Trophoblast cell (in vitro differentiated cells and primary cell): ENCODE measurements at regions not wholly inside any gene's neighbourhood (a gene's known extent, or its start where the extent isn't known, plus 50 kb on each side); places are given as distances from the start of the nearest gene placed in this dataset.

ENCODE experiments used
- DNase-seq, 2 donors: peaks; one replicate each; pipeline ENCODE4 v3.0.0-alpha.2; 2016
- H2AFZ ChIP-seq: 2 replicates; pipeline ENCODE4 v1.6.1; 2013; ENCODE audit warnings: low read length, moderate library complexity, mild to moderate bottlenecking; ENCODE audit not compliant: insufficient read depth, poor library complexity
- H2AK5ac ChIP-seq: 2 replicates; pipeline ENCODE4 v1.6.1; 2013; ENCODE audit warnings: mild to moderate bottlenecking, low read length
- H2BK120ac ChIP-seq: 2 replicates; pipeline ENCODE4 v1.6.1; 2013; ENCODE audit warnings: low read length, mild to moderate bottlenecking, moderate library complexity; ENCODE audit not compliant: insufficient read depth, poor library complexity
- H2BK12ac ChIP-seq: 2 replicates; pipeline ENCODE4 v1.6.1; 2013; ENCODE audit warnings: mild to moderate bottlenecking, low read length, moderate library complexity
- H2BK5ac ChIP-seq: 2 replicates; pipeline ENCODE4 v1.6.1; 2013; ENCODE audit warnings: low read length, low read depth, moderate library complexity, mild to moderate bottlenecking; ENCODE audit not compliant: poor library complexity
- H3K14ac ChIP-seq: 2 replicates; pipeline ENCODE4 v1.6.1; 2013; ENCODE audit warnings: mild to moderate bottlenecking, low read length
- H3K18ac ChIP-seq: 2 replicates; pipeline ENCODE4 v1.6.1; 2013; ENCODE audit warnings: mild to moderate bottlenecking, low read length
- H3K23ac ChIP-seq: 2 replicates; pipeline ENCODE4 v1.6.1; 2013; ENCODE audit warnings: low read length
- H3K27ac ChIP-seq: 2 replicates; pipeline ENCODE4 v1.5.1; 2013; ENCODE audit warnings: low read depth, mild to moderate bottlenecking, inconsistent platforms, low read length, moderate library complexity
- H3K27me3 ChIP-seq: 2 replicates; pipeline ENCODE4 v1.6.1; 2013; ENCODE audit warnings: inconsistent platforms, mild to moderate bottlenecking, low read length, moderate library complexity; ENCODE audit not compliant: insufficient read depth
- H3K36me3 ChIP-seq, 2 experiments: 1 replicate in 1 of 2; 2 replicates in 1 of 2; pipeline ENCODE4 v1.6.1; 2013; ENCODE audit warnings: low read length in 2 of 2, mild to moderate bottlenecking in 2 of 2, moderate library complexity in 1 of 2; ENCODE audit not compliant: insufficient read depth in 2 of 2, control insufficient read depth in 1 of 2
- H3K4ac ChIP-seq: 2 replicates; pipeline ENCODE4 v1.6.1; 2013; ENCODE audit warnings: low read depth, mild to moderate bottlenecking, low read length, moderate library complexity
- H3K4me1 ChIP-seq, 2 experiments: 1 replicate in 1 of 2; 2 replicates in 1 of 2; pipeline ENCODE4 v1.6.1; 2013; ENCODE audit warnings: low read length in 2 of 2, mild to moderate bottlenecking in 2 of 2, moderate library complexity in 1 of 2; ENCODE audit not compliant: insufficient read depth in 2 of 2, control insufficient read depth in 1 of 2
- H3K4me2 ChIP-seq: 2 replicates; pipeline ENCODE4 v1.6.1; 2013; ENCODE audit warnings: inconsistent platforms, mild to moderate bottlenecking, low read length, moderate library complexity
- H3K4me3 ChIP-seq: 2 replicates; pipeline ENCODE4 v1.5.1; 2013; ENCODE audit warnings: mild to moderate bottlenecking, low read depth, low read length, inconsistent platforms
- H3K79me1 ChIP-seq: one replicate; pipeline ENCODE4 v1.6.1; 2013; ENCODE audit warnings: low read length
- H3K79me2 ChIP-seq: 2 replicates; pipeline ENCODE4 v1.6.1; 2013; ENCODE audit warnings: low read length, mild to moderate bottlenecking; ENCODE audit not compliant: control insufficient read depth, insufficient read depth, poor library complexity
- H3K9ac ChIP-seq: 2 replicates; pipeline ENCODE4 v1.6.1; 2013; ENCODE audit warnings: mild to moderate bottlenecking, low read length
- H3K9me3 ChIP-seq: 2 replicates; pipeline ENCODE4 v1.6.1; 2013; ENCODE audit warnings: low read depth, mild to moderate bottlenecking, control low read depth, inconsistent platforms, low read length; ENCODE audit not compliant: insufficient read depth
- H4K12ac ChIP-seq: 2 replicates; pipeline ENCODE4 v1.6.1; 2013; ENCODE audit warnings: low read depth, mild to moderate bottlenecking, low read length, moderate library complexity
- H4K8ac ChIP-seq: 2 replicates; pipeline ENCODE4 v1.6.1; 2013; ENCODE audit warnings: low read depth, mild to moderate bottlenecking, low read length, moderate library complexity
- H4K91ac ChIP-seq: one replicate; pipeline ENCODE4 v1.6.1; 2013; ENCODE audit warnings: low read depth, mild to moderate bottlenecking, low read length, moderate library complexity
- WGBS: extraction: QIAGEN DNeasy Blood & Tissue Kit; methylation state at CpG from one replicate; pipeline ENCODE4 v1.1.7; 2013; ENCODE audit warnings: missing lambda C conversion rate; ENCODE audit not compliant: insufficient read length, insufficient coverage; ENCODE audit errors: extremely low coverage; 5-methylcytosine and 5-hydroxymethylcytosine counted together

- H3K36me3 ChIP-seq: no peaks in the 10 kb centered on the region
- H3K79me2 ChIP-seq: no peaks in the 10 kb centered on the region
- no peaks in the 10 kb centered on the region for H3K9me3 ChIP-seq
- H2AFZ ChIP-seq: no peak overlapping the region
- no peak overlapping the region for H2BK120ac ChIP-seq
- no peaks in the 10 kb centered on the region for H3K27me3 ChIP-seq
- H3K27ac ChIP-seq: no peak overlapping the region
- H2BK5ac ChIP-seq: no peak overlapping the region
- DNase-seq: no peak
- H2AK5ac ChIP-seq: no peak overlapping the region
- no peaks in the 10 kb centered on the region for H3K4me1 ChIP-seq
- H2BK12ac ChIP-seq: no peak overlapping the region
- no peak overlapping the region for H4K12ac ChIP-seq
- H3K4ac ChIP-seq: no peak overlapping the region
- H4K91ac ChIP-seq: no peak overlapping the region
- no peak overlapping the region for H3K18ac ChIP-seq
- no CpG with 5 or more reads among the region's 5 CpGs for WGBS
- no peak overlapping the region for H3K9ac ChIP-seq
- no peaks in the 10 kb centered on the region for H3K79me1 ChIP-seq
- no peak overlapping the region for H3K23ac ChIP-seq
- H3K4me3 ChIP-seq: no peak overlapping the region
- H4K8ac ChIP-seq: no peak overlapping the region
- H3K4me2 ChIP-seq: no peak overlapping the region
- H3K14ac ChIP-seq: no peak overlapping the region
These were observed 373.5 kb downstream of the DSEL start for GRCh38 chr18:67143028-67143427.

- Histone ChIP-seq H3K36me3 (no peaks in the 10 kb centered on the region), H3K9me3 (no peaks in the 10 kb centered on the region), H3K27ac (no peak overlapping the region), H3K4me3 (no peak overlapping the region), H3K79me1 (no peaks in the 10 kb centered on the region), H3K4ac (no peak overlapping the region), H3K4me2 (no peak overlapping the region), H2AFZ (no peak overlapping the region), H3K23ac (no peak overlapping the region), H3K4me1 (no peaks in the 10 kb centered on the region), H3K79me2 (no peaks in the 10 kb centered on the region), H3K9ac (no peak overlapping the region), H3K14ac (no peak overlapping the region), H2BK5ac (no peak overlapping the region), H4K8ac (no peak overlapping the region), H3K27me3 (no peaks in the 10 kb centered on the region), H2BK12ac (no peak overlapping the region), H2BK120ac (no peak overlapping the region), H4K12ac (no peak overlapping the region), H3K18ac (no peak overlapping the region), H2AK5ac (no peak overlapping the region), H4K91ac (no peak overlapping the region)
- no peak for DNase-seq
- WGBS: no CpG with 5 or more reads among the region's 5 CpGs
These were observed 373.9 kb downstream of the DSEL start for GRCh38 chr18:67142604-67143003.

GRCh38 chr18:67140495-67140894 is 376.0 kb downstream of the DSEL start:
- WGBS: no CpG with 5 or more reads among the region's 2 CpGs
- Histone ChIP-seq H3K4ac (no peak overlapping the region), H3K27ac (no peak overlapping the region), H2BK5ac (no peak overlapping the region), H3K27me3 (no peaks in the 10 kb centered on the region), H3K14ac (no peak overlapping the region), H2BK120ac (no peak overlapping the region), H2BK12ac (no peak overlapping the region), H3K4me2 (no peak overlapping the region), H3K79me2 (no peaks in the 10 kb centered on the region), H3K4me1 (no peaks in the 10 kb centered on the region), H3K23ac (no peak overlapping the region), H2AFZ (no peak overlapping the region), H3K9me3 (no peaks in the 10 kb centered on the region), H4K8ac (no peak overlapping the region), H3K9ac (no peak overlapping the region), H3K4me3 (no peak overlapping the region), H4K91ac (no peak overlapping the region), H3K18ac (no peak overlapping the region), H3K79me1 (no peaks in the 10 kb centered on the region), H4K12ac (no peak overlapping the region), H3K36me3 (no peaks in the 10 kb centered on the region), H2AK5ac (no peak overlapping the region)
- no peak for DNase-seq

GRCh38 chr18:67139899-67140298 is 376.6 kb downstream of the DSEL start:
- WGBS: no CpG with 5 or more reads among the region's 1 CpG
- no peaks in the 10 kb centered on the region for H3K79me2 ChIP-seq

More at GRCh38 chr18:67139899-67140298, 376.6 kb downstream of the DSEL start:
- Histone ChIP-seq H3K9ac (no peak overlapping the region), H3K14ac (no peak overlapping the region), H3K4me3 (no peak overlapping the region), H4K12ac (no peak overlapping the region), H3K36me3 (no peaks in the 10 kb centered on the region), H3K9me3 (no peaks in the 10 kb centered on the region), H2AFZ (no peak overlapping the region), H3K4me1 (no peaks in the 10 kb centered on the region), H3K18ac (no peak overlapping the region), H2AK5ac (no peak overlapping the region), H3K27me3 (no peaks in the 10 kb centered on the region), H2BK5ac (no peak overlapping the region), H3K23ac (no peak overlapping the region), H3K4me2 (no peak overlapping the region), H4K91ac (no peak overlapping the region), H2BK120ac (no peak overlapping the region), H3K4ac (no peak overlapping the region), H4K8ac (no peak overlapping the region), H3K79me1 (no peaks in the 10 kb centered on the region), H2BK12ac (no peak overlapping the region), H3K27ac (no peak overlapping the region)
- no peak for DNase-seq
